SK-N-SH treated with all-trans-retinoic acid at 6 μM for 48 hours (cell line): ENCODE measurements at regions not wholly inside any gene's neighbourhood (a gene's known extent, or its start where the extent isn't known, plus 50 kb on each side); places are given as distances from the start of the nearest gene placed in this dataset.

Experiments
- ESRRG ChIP-seq: fragments of 250-450 bp; sonication (Bioruptor Pico); IDR thresholded peaks from 2 replicates; pipeline ENCODE4 v1.6.1; 2021; ENCODE audit warnings: mild to moderate bottlenecking
- TCF4 ChIP-seq: fragments of 250-450 bp; sonication (Bioruptor Pico); IDR thresholded peaks from 2 replicates; pipeline ENCODE4 v1.8.0; 2021; ENCODE audit warnings: mild to moderate bottlenecking, moderate library complexity, borderline replicate concordance
- TOX ChIP-seq: fragments of 250-450 bp; sonication (Bioruptor Pico); IDR thresholded peaks from 2 replicates; pipeline ENCODE4 v1.8.0; 2021; ENCODE audit warnings: mild to moderate bottlenecking, moderate library complexity, borderline replicate concordance
- ZFP3 ChIP-seq: fragments of 250-450 bp; sonication (Bioruptor Pico); IDR thresholded peaks from 2 replicates; pipeline ENCODE4 v1.5.0; 2020; ENCODE audit warnings: mild to moderate bottlenecking, moderate library complexity
- ZFP30 ChIP-seq: fragments of 450-650 bp; formaldehyde crosslinking; IDR thresholded peaks from 2 replicates; pipeline ENCODE4 v1.5.0; 2022; ENCODE audit warnings: mild to moderate bottlenecking, moderate library complexity
- ZNF565 ChIP-seq: fragments of 450-650 bp; formaldehyde crosslinking; conservative IDR thresholded peaks from 2 replicates; pipeline ENCODE4 v1.5.0; 2020; ENCODE audit warnings: low read depth, mild to moderate bottlenecking, moderate library complexity
- ZNF8 ChIP-seq: fragments of 450-650 bp; formaldehyde crosslinking; IDR thresholded peaks from 2 replicates; pipeline ENCODE4 v1.5.0; 2020; ENCODE audit warnings: mild to moderate bottlenecking, moderate library complexity
- TF ChIP-seq, protein P1 (sequence below): fragments of 250-450 bp; sonication (Bioruptor Pico); IDR thresholded peaks from 2 replicates; pipeline ENCODE4 v1.8.0; 2021; ENCODE audit warnings: low read depth, mild to moderate bottlenecking, moderate library complexity, borderline replicate concordance

DNA sequence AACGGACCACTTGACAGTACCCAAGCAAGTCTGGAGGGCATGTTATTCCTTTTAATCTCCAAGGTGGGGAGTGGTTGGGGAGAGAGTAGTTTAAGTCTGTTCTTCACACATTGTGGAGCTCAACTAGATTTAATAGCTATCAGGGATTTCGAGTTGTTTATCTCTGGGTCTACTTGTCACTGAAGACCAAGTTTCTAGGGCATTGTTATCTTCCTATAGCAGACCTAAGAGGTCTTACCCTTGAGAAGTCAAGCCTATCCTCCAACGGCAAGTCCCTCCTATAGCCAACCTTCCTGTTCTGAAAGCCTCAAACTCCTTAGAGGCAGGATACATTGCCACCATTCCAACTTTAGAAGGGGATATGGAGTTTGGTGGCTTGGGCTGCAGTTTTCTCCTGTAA, 164.5 kb upstream of the MOCS1 start:
- TF ChIP-seq ZFP30 (CRISPR knock-in tag) (no peak), ESRRG (no peak), TCF4 (CRISPR knock-in tag) (no peak), ZNF565 (no peak), TOX (CRISPR knock-in tag) (no peak), ZFP3 (CRISPR knock-in tag) (no peak), ZNF8 (no peak)
- TF ChIP-seq, protein P1, sequence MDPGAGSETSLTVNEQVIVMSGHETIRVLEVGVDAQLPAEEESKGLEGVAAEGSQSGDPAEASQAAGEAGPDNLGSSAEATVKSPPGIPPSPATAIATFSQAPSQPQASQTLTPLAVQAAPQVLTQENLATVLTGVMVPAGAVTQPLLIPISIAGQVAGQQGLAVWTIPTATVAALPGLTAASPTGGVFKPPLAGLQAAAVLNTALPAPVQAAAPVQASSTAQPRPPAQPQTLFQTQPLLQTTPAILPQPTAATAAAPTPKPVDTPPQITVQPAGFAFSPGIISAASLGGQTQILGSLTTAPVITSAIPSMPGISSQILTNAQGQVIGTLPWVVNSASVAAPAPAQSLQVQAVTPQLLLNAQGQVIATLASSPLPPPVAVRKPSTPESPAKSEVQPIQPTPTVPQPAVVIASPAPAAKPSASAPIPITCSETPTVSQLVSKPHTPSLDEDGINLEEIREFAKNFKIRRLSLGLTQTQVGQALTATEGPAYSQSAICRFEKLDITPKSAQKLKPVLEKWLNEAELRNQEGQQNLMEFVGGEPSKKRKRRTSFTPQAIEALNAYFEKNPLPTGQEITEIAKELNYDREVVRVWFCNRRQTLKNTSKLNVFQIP: no peak
